ENCODE measurements at regions not wholly inside any gene's neighbourhood (a gene's known extent, or its start where the extent isn't known, plus 50 kb on each side); places are given as distances from the start of the nearest gene placed in this dataset.

DNA sequence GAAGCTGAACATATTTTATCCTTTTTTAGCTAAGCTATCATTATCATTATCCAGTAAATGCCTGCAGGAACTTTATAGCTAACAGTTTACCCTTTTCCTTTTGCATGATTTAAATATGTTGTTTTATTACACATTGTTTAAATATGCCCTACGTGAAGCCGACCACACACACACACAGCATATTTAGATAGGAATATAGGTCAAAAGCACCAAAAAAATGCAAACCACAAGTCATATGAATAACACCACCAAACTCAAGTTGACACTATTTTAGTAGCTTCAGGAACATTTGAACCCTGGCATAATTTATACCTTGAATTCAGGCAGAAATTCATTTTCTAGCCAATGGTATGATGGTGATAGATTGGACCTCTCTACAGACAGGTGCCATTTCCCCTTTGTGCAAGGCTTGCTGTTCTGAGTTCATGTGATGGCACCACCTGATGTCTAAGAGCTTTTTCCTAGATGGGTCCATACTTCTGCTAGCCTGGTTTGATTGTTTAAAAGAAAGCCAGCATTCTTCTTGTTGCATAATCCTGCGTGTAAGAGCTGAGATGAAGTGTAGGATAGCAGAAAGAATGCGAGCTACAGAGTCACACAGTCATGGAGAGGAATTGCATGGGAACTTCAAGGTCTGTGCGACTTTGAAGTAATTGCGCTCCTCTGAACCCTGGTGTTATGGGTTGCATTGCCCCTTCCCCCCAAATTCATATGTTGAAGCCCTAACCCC is 454.8 kb upstream of the SOX5 start:
- DNase-seq: no peak

DNA sequence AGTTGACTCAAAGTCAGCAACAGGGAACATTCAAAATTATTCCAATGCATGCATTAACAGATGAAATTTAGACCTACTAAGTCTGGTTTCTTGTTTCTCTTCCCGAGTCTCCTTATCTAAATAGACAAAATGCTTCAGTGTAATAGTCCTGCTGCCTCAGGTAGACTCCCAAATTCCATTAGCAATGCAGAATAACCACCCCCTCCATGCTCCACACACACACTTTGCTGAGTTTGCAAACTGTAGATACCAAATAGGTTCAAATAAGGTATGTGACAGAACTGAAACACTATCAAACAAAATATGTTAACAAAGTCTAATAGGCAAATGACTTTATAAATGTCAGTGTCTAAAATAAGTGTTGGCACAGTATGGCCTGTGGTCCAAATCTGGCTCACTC is 451.1 kb upstream of the SOX5 start:
- DNase-seq: no peak

DNA sequence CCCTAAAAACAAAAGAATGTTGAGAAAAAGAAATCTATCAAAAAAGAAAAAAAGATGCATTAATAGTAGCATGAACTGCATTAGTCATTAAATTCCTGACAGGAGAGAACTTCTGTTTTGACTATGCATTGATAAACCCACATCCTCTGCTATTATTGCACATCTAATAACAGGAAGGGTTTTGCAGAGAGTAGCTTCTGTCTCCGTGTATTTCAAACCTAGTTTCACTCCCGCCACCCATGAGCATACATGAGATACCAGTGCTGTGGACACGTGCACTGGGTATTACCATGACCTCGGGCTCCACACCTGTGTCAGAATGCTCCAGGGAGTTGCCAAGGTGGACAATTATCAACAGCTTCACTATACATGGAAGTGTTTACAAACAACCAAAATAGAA is 449.1 kb upstream of the SOX5 start:
- DNase-seq: no peak

DNA sequence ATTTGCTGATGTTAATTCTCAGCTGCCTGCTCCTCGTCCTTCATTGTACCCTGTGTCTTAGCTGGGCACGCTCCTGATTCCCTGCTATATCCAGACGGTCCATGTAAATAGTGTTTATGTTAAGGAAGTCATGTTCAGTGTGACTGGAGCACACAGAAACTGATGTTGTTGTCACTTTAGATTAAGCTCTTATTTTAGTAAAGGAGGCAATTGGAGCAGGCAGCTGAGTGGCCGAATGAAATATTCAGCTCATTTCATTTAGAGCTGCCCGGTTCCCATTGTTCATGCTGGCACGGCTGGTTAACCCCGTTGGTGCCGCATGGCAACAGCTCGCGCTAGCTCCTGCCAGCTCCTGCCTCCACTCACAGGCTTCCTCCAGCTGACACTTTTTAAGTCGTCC is 446.8 kb upstream of the SOX5 start:
- no peak for DNase-seq

DNA sequence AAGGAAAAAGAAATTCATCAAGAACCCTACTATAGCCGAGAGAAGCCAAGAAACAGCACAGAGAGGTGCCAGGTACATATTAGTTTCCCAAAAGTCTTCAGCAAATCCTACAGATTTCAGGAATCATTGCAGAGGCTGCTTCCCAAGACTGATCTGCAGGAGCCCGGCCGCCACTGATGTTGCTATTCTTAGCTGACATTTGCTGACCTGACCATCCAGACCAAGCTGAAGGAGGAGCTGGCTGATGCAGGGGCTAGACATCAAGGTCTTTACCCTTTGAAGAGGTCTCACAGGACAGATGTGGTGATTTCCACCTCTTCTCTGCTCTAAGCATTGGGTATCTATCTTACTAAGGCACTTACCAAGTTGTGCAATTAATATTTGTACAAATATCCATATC is 444.8 kb upstream of the SOX5 start:
- no peak for DNase-seq

DNA sequence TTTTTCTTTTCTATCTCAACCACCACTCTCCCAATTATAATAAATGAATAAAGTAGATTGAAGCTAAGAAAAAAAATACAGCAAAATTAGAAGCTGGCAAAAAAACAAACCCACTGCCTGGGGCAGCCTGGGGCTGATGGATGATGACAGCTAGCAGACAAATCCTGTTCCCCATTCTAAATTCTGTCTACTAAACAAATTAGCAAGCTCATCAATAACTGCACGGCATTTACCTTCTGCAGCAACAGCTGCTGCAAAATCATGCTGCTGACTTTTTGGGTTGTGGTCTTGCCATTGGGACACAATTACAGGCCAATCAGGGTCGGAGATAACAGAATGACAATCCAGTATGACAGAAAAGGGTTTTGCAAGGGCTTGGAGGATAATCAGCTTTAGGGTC is 443.6 kb upstream of the SOX5 start:
- no peak for DNase-seq

DNA sequence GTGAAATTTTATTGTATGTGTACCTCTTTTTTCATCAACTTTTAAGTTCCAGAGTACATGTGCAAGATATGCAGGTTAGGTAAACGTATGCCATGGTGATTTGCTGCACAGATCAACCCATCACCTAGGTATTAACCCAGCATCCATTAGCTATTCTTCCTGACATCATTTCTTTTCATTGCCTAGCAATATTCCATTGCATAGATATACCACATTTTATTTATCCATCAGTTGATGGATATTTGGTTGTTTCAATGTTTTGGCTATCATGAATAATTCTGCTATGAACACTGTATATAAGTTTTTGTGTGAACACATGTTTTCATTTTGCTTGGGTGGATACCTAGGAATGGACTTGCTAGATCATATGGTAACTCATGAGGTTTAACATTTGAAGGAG is 439.9 kb upstream of the SOX5 start:
- DNase-seq: no peak

DNA sequence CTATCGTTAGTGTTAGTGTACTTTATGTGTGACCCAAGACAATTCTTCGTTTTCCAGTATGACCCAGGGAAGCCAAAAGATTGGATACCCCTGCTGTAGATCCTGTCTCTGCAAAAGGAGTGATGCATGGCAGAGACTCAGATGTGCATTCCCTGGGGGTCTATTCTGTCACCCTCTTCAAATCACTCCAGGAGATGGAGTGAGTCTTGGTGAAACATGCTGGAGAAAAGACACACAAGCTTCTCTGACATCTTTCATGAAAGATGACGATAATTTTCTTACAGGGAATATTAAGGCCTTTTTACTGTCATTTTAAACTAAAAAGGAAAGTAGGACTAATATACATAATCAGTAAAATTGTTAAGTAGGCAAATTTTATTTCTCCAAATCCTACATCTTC is 437.9 kb upstream of the SOX5 start:
- DNase-seq: no peak

DNA sequence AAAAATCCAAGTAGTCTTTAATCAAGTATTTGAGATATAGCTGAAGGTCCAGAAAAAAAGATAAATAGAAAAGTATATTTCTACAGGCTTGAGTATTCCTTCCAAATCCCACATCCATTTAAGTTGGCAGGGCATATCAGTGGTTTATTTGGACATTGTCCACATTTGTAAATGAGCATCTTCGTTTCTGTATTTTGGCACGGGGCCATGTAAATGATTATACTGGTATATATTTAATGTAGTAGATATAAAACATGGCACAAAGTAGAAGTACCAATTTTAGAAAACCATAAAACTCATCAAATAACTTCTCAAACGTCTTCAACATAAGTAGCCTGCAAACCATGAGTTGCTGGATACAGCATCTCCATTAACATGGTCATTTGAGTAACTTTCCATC is 437.4 kb upstream of the SOX5 start:
- no peak for DNase-seq

DNA sequence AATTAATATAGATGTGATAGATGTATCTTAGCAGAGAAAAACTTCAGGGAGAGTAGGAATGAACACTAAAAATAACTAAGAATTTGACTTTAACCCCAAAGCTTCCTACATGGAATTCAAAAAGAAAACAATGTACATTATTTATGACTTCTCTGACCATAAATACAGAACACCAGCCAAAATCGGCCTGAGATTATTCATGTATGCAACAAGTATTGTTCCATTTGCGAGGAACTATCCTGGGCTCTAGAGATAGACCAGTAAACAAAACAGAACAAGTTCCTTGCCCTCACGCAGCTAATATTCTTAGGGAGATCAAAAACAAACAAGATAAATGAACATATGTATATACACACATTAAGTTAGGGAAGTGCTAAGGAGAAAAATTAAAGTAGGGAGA is 432.3 kb upstream of the SOX5 start:
- DNase-seq: no peak

DNA sequence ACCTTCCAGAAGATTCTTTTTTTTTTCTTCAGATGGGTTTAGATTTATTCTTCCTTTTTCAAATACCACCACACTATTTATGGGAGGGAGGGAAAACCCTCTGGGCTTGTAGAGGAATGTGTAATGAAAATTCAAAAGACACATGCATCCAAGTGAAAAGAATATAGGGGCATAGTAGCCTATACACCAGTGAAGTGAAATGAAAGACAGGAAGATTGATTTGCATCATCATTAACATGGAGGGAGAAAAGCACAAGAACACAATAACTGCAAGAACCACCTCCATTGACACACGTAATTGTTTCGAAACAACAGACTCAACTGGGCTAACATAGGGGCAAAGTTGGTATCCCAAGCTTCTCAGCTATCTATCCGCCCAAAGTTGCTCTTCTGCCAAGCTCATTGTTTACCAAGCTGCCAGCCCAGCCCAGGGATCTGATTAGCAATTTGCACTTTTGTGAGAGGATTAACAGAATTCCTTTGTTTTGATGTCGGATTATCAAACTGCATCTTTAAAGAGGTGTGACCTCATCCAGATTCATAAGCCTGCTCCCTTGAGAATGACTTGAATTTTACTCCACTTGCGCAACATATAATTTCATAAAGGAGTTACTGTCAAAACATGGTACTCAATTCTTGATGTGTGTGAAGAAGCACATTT is 430.5 kb upstream of the SOX5 start:
- DNase-seq: no peak

DNA sequence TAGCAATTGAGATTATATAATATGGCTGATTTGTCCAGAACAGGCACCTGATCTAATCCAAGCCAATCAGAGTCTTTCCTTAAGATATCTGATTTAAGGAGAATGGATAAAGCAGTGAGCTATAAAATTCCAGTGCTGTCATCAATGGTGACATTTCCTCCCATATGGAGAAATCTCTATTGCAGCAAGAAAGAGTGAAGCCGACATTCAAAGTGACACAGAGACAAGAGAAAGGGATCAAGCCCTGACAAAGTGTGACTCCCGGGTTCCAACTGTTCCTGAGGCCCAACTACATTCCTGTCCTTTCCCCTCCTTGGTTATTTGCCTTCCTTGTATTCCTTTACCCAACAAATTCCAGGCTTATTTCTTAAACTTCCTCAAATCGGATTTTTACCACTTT is 430.0 kb upstream of the SOX5 start:
- no peak for DNase-seq

DNA sequence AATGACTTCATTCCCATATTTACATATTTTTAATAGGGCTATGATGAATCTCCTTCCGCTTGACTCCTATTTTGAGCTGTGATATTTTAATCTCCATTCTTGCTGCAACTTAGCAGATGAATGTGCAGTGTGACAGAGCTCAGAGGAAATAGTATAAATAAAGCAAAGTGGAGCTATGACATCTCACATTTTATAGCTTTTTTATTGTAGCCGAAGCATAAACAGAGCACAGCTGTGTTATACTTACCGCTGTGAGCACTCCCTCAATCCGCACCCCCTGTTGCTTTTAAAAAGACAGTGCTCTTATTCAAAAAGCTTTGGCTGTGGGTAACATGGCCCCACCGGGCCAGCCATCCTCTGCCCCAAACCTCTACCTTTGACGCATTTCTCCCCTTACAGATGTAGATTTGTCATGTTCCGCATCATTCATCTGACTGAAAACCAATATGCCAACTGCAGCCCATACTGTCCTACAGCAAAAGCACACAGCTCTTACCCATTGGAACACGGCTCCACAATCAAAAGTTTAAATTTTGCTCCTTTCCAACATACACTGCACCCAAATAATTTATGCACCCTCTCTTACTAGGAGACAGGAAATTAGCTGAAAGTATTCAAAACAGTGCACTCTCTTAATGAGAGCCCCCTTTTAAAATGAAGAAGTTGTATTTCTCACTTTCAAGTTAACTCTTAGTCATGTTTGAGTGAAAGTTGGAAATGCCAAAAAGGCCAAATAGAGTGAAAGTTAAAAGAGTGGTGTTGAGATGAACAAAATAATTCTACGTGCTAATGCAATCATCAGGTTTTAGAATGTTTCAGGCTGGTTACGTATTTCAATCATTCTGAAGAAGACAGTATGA is 429.3 kb upstream of the SOX5 start:
- DNase-seq: no peak

DNA sequence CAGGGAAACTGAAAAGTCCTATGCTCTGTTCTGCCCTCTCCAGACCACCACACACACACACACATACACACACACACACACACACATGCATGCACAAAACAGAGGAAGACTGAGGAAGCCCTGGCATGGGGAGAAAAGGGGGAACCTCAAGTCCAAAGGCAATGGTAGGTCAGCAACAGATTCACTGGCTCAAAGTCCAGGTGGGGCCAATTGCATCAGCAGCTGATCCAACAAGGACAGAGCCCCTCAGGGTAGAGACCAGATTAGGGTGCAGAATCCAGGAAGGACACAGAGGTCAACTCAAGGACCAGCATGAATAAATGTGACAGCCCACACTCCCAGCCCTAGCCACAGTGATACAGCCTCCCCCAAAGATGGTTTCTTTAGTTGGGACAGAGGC is 425.0 kb upstream of the SOX5 start:
- DNase-seq: no peak

DNA sequence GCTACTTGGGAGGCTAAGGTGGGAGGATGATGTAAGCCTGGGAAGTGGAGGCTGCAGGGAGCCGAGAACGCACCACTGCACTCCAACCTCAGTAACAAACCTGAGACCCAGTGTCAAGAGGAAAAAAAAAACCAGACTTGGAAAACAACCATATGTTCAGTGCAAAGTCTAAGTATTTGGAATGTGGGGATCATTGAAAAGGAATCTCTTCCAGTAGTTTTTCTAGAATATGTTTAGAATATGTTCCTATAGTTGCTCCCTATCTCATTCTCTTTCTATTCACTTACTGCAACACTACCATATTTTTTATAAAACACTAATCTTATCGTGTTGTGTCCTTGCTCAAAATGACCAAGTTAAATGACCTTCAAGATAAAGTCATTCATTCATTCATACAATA is 423.5 kb upstream of the SOX5 start:
- no peak for DNase-seq

DNA sequence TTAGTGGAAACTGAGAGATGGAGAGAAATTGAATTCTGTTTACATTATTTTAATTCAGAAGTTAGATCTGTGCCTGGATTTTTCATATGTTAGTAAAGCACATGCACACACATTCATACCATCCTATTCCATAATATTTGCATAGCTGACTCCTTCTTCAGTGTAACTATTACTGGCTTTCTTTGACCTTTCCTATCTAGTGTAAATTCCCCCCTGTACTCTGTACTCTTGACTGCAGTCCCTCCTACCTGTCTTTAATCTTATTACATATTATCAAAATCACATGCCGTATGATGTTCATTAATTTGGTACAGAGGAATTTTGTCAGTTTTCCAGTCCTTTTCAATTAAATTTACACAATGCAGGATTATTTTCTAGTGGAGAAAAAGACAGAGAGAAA is 417.0 kb upstream of the SOX5 start:
- no peak for DNase-seq

DNA sequence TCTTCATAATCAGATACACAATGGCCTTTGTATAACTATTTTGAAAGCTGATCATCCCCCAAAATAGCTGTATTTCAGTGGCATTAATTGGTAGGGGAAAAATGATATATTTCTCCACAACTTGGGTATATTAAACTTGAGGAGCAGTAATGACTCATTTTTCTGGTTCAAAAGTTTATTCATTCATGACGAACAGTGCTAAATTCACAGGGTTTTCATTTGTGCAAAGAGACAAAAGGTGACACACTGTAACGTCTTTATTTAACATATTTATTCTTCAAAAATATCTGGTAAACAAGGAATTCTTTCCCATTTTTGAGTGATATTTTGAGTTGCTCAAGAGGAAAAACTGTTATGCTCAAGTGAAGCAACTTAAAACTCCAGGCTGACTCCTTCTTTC is 415.5 kb upstream of the SOX5 start:
- no peak for DNase-seq

DNA sequence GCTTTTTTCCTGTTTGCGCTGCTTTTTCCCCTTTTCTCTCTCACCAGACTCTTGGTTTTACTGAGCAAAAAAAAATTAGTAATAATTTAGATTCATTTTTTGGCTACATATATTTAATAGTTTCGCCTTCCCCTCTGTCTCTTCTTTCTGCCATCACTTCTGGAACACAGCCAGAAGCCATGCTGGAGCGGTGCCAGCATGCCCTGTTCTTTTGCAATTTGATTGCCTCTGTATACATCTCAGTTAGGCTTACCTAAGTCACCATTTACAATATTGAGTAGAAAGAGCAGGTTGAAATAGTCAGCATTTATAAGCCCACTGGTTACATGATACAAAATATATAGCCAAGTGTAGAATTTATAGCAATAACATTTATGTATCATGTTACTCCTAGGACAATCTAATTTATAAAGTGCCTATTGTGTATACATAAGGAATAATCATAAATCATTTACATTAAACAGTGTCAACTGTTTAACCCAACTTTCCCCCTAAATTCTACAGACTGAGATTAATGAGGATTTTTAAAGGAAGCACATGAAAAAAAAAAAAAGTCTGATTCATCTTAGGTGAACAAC is 413.8 kb upstream of the SOX5 start:
- no peak for DNase-seq

DNA sequence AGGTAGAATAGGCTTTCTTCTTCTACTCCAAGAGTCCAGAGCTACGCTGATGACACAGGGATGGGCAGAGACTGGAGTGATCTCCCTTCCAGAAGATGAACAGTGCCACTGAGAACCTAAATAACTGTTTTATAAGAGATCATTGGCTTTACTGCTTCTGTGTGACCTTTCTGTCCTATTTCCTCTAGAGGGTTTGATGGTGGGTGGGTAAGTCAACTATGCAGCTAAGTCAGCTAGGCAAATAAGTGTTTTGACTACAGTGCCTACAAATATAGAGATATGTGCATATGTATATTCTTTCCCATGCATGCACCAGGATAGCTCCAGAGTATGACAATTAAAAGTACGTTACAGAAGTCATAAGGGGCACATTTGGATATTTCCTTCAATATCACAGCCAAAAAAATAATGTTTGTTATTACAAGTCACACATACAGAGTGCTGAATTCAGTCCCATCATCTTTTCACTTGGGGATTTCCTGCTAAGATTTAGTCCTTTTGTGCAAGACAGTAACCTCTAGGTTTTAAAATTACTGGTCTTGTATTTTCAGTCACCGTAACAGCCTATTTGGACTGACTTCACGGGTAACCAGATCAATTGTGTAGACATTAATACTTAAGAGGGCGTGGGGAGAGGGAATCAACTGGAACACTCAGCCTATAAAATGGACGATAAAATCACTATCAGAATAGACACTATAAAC is 412.6 kb upstream of the SOX5 start:
- no peak for DNase-seq

DNA sequence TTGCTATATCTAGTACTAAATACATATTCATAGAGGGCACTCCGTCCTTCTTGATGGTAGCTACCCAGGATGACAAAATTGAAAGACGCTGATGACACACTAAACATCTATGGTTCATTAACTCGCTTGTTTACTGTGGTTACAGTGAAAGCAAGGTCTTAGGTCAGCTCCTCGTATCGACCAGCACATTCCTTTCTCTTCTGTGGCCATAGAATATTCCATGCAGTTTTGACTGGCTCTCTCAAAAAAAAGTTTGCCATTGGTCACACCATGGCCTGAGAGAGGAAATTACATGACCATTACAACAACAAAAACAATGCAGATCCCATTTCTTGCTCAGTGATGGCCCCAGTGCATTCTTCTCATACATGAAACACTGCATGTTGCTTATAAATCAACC is 411.4 kb upstream of the SOX5 start:
- DNase-seq: no peak

DNA sequence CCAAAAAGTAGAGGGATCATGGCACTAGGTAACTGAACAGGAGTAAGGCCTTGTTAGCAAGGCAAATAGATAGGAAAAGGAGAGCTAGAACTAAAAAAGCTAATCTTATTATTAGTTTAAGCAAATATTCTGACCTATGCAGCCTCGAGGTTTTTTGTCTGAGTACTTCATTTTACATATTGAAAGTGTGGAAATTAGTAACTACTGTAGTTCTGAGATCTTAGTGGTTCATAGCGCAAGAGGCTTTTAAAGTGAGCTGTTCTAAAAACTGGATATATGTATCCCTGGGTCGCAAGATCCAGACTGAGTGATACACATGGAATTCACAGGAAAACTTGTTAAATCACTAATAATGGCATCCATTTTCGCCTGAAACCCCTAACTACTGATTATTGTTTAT is 411.0 kb upstream of the SOX5 start:
- DNase-seq: no peak

DNA sequence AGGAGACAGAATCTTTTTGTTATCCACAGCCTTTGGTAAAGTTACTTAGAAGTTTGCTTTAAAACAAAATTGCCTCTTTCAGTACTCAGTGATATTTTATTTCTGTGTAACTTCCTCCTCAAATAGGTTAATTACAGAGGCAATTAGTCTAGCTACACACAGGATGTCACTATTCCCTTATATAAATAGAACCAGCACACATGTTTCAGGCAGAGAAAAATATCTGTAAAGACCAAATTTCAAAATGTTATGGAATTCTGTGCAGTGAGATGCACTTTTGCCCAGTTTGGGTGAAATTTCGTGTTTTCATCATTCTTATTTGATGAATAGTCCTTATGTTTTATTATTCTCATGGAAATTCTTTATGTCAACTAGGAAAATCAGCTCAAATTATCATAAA is 410.6 kb upstream of the SOX5 start:
- no peak for DNase-seq

DNA sequence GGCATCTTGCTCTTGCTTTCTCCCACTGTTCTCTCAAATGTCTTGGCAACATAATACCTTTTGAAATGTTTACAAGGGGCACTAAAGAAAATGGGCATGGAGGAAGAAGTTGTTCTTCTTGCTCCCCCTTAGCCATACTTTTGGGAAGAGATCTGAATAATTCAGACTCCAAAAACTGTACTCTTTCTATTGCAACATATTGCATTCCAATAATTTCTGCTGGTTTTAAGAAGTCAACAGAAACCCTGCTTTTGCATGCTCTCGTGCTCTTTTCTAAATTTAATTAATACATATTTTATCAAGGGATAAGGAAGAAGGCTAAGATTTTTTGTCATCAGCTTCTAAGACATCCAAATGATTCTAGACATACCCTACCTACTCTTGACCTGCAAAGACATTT is 409.9 kb upstream of the SOX5 start:
- no peak for DNase-seq
